ENCODE measurements at regions not wholly inside any gene's neighbourhood (a gene's known extent, or its start where the extent isn't known, plus 50 kb on each side); places are given as distances from the start of the nearest gene placed in this dataset.

- no peak for TF ChIP-seq USF1 (IDR thresholded peaks at IDR 0.05)
- TF ChIP-seq EP300 (IDR thresholded peaks at IDR 0.05; ENCODE audit: borderline replicate concordance): no peak
- TF ChIP-seq RAD21 (IDR thresholded peaks at IDR 0.05; ENCODE audit: low read depth): no peak
- no peak for TF ChIP-seq NFIC (IDR thresholded peaks at IDR 0.05)
- no peak for TF ChIP-seq TEAD4 (IDR thresholded peaks at IDR 0.05)
- no peak for TF ChIP-seq ZBTB7A (IDR thresholded peaks at IDR 0.05; ENCODE audit: low read depth)
- TF ChIP-seq FOXM1 (IDR thresholded peaks at IDR 0.05; ENCODE audit: borderline replicate concordance, low read depth): no peak
These were observed 440.6 kb upstream of the SLC35B3 start for GRCh38 chr6:8875986-8876385.

- TF ChIP-seq CREB1 (IDR thresholded peaks at IDR 0.05; ENCODE audit: low read depth) (no peak), YY1 (IDR thresholded peaks at IDR 0.05; ENCODE audit: low read depth) (no peak), REST (IDR thresholded peaks at IDR 0.05; ENCODE audit: low read depth) (no peak), TEAD4 (IDR thresholded peaks at IDR 0.05) (no peak), CEBPB (IDR thresholded peaks at IDR 0.05) (no peak)
These were observed 437.2 kb upstream of the SLC35B3 start for GRCh38 chr6:8872589-8872988.

- TF ChIP-seq TCF12 (IDR thresholded peaks at IDR 0.05; ENCODE audit: low read depth) (no peak), EP300 (IDR thresholded peaks at IDR 0.05; ENCODE audit: borderline replicate concordance) (no peak), USF1 (IDR thresholded peaks at IDR 0.05) (no peak), FOXM1 (IDR thresholded peaks at IDR 0.05; ENCODE audit: borderline replicate concordance, low read depth) (no peak), RAD21 (IDR thresholded peaks at IDR 0.05; ENCODE audit: low read depth) (no peak)
These were observed 430.1 kb upstream of the SLC35B3 start for GRCh38 chr6:8865451-8865850.

- TF ChIP-seq FOXM1 (IDR thresholded peaks at IDR 0.05; ENCODE audit: borderline replicate concordance, low read depth) (no peak), CREB1 (IDR thresholded peaks at IDR 0.05; ENCODE audit: low read depth) (no peak), RAD21 (IDR thresholded peaks at IDR 0.05; ENCODE audit: low read depth) (no peak), EGR1 (IDR thresholded peaks at IDR 0.05) (no peak), TCF12 (IDR thresholded peaks at IDR 0.05; ENCODE audit: low read depth) (no peak)
These were observed 425.3 kb upstream of the SLC35B3 start for GRCh38 chr6:8860671-8861070.

GRCh38 chr6:8859501-8859900 is 424.2 kb upstream of the SLC35B3 start:
- no peak for TF ChIP-seq EGR1 (IDR thresholded peaks at IDR 0.05)
- TF ChIP-seq CEBPB (IDR thresholded peaks at IDR 0.05): no peak
- no peak for TF ChIP-seq EP300 (IDR thresholded peaks at IDR 0.05; ENCODE audit: borderline replicate concordance)
- TF ChIP-seq RAD21 (IDR thresholded peaks at IDR 0.05; ENCODE audit: low read depth): no peak
- TF ChIP-seq YY1 (IDR thresholded peaks at IDR 0.05; ENCODE audit: low read depth): no peak
- TF ChIP-seq USF1 (IDR thresholded peaks at IDR 0.05): no peak
- no peak for TF ChIP-seq FOXM1 (IDR thresholded peaks at IDR 0.05; ENCODE audit: borderline replicate concordance, low read depth)
- TF ChIP-seq ZBTB7A (IDR thresholded peaks at IDR 0.05; ENCODE audit: low read depth): no peak
- no peak for TF ChIP-seq TAF1 (IDR thresholded peaks at IDR 0.05; ENCODE audit: low read depth)
- no peak for TF ChIP-seq TEAD4 (IDR thresholded peaks at IDR 0.05)
- no peak for TF ChIP-seq NFIC (IDR thresholded peaks at IDR 0.05)

GRCh38 chr6:8858854-8859331 is 423.5 kb upstream of the SLC35B3 start:
- TF ChIP-seq FOXM1 (IDR thresholded peaks at IDR 0.05; ENCODE audit: borderline replicate concordance, low read depth) (no peak), EP300 (IDR thresholded peaks at IDR 0.05; ENCODE audit: borderline replicate concordance) (no peak), NFIC (IDR thresholded peaks at IDR 0.05) (no peak), EGR1 (IDR thresholded peaks at IDR 0.05) (no peak), CREB1 (IDR thresholded peaks at IDR 0.05; ENCODE audit: low read depth) (no peak), CEBPB (IDR thresholded peaks at IDR 0.05) (no peak), RAD21 (IDR thresholded peaks at IDR 0.05; ENCODE audit: low read depth) (no peak), TCF12 (IDR thresholded peaks at IDR 0.05; ENCODE audit: low read depth) (no peak), TAF1 (IDR thresholded peaks at IDR 0.05; ENCODE audit: low read depth) (no peak), USF1 (IDR thresholded peaks at IDR 0.05) (no peak), REST (IDR thresholded peaks at IDR 0.05; ENCODE audit: low read depth) (no peak), ZBTB7A (IDR thresholded peaks at IDR 0.05; ENCODE audit: low read depth) (no peak), TEAD4 (IDR thresholded peaks at IDR 0.05) (no peak), MAX (IDR thresholded peaks at IDR 0.05) (no peak), YY1 (IDR thresholded peaks at IDR 0.05; ENCODE audit: low read depth) (no peak)

Data from Ishikawa (cell line).